Heart left ventricle (tissue), 13 donors: ENCODE measurements at regions not wholly inside any gene's neighbourhood (a gene's known extent, or its start where the extent isn't known, plus 50 kb on each side); places are given as distances from the start of the nearest gene placed in this dataset.

Experiments used
- POLR2A ChIP-seq, 2 donors: fragments of 450-650 bp; IDR thresholded peaks; one replicate each; pipeline ENCODE4 v1.6.1; 2017; ENCODE audit warnings: antibody characterized with exemption in 2 of 2, mild to moderate bottlenecking in 2 of 2, moderate library complexity in 2 of 2
- TF ChIP-seq, protein P1 (sequence below), 12 donors: fragments of 200-600 bp; sonication (generic) in 4 of 12; IDR thresholded peaks; one replicate each; pipeline versions ENCODE4 v1.5.0 to v1.8.0; 2018 to 2022; ENCODE audit warnings: antibody characterized with exemption in 12 of 12, mild to moderate bottlenecking in 5 of 12
- donor health status: ischemic (EF 13 %, LVEDD 7.1; RV severe dilation, severe dysfunction).
- donor health status: DM: no; HTN: yes; CAD: no.
- donor health status: DM: no; HTN: no; CAD: no.
- donor health status: ischemic (EF 25% LVEDD 6.9; RV normal size, moderate dysfunction).
- donor health status: ischemic (EF 25% LVEDD 5.7; RV mildly dilated, moderate dysfunction).
- donor health status: ischemic (EF 35%, LVEDD 5.7; RV mildly dilated, moderate dysfunction).
- donor health status: nonischemic (EF 11% LVEDD 7.7; RV severe dilation, severe dysfunction).
- donor health status: DM: yes; HTN: yes; CAD: no.
- donor health status: PGD.
- donor health status: ischemic (EF 29% LVEDD 5.4; RV normal size, mild dysfunction).
- donor health status: nonischemic (EF 23%, LVEDD 6.1; RV moderate dilation, normal function).

- TF ChIP-seq, protein P1, sequence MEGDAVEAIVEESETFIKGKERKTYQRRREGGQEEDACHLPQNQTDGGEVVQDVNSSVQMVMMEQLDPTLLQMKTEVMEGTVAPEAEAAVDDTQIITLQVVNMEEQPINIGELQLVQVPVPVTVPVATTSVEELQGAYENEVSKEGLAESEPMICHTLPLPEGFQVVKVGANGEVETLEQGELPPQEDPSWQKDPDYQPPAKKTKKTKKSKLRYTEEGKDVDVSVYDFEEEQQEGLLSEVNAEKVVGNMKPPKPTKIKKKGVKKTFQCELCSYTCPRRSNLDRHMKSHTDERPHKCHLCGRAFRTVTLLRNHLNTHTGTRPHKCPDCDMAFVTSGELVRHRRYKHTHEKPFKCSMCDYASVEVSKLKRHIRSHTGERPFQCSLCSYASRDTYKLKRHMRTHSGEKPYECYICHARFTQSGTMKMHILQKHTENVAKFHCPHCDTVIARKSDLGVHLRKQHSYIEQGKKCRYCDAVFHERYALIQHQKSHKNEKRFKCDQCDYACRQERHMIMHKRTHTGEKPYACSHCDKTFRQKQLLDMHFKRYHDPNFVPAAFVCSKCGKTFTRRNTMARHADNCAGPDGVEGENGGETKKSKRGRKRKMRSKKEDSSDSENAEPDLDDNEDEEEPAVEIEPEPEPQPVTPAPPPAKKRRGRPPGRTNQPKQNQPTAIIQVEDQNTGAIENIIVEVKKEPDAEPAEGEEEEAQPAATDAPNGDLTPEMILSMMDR (IDR thresholded peaks at IDR 0.05) = no peak
- no peak for TF ChIP-seq POLR2A (IDR thresholded peaks at IDR 0.05)
Observed at GRCh38 chr14:53409969-53410368, 256.8 kb upstream of the DDHD1 start.
